Smooth muscle cell (in vitro differentiated cells): ENCODE measurements at regions not wholly inside any gene's neighbourhood (a gene's known extent, or its start where the extent isn't known, plus 50 kb on each side); places are given as distances from the start of the nearest gene placed in this dataset.

ENCODE experiments used
- DNase-seq: peaks from one replicate; lab custom pipeline; 2025; ENCODE audit not compliant: unreplicated experiment; lab: John Stamatoyannopoulos, UW
- H2AFZ ChIP-seq: fragments of 200-600 bp; sonication (generic); 2 replicates; pipeline ENCODE4 v1.6.0; 2016; ENCODE audit warnings: antibody characterized with exemption, low read depth, mild to moderate bottlenecking
- H3F3A ChIP-seq: fragments of 200-600 bp; sonication (generic); 2 replicates; pipeline ENCODE4 v1.6.0; 2017; ENCODE audit warnings: antibody characterized with exemption, low read depth
- H3K27ac ChIP-seq: fragments of 200-600 bp; sonication (generic); 2 replicates; pipeline ENCODE4 v1.5.1; 2016; ENCODE audit warnings: low read depth, mild to moderate bottlenecking
- H3K27me3 ChIP-seq: fragments of 200-600 bp; sonication (generic); 2 replicates; pipeline ENCODE4 v1.6.1; 2016; ENCODE audit warnings: low read depth, mild to moderate bottlenecking
- H3K36me3 ChIP-seq: fragments of 200-600 bp; sonication (generic); 2 replicates; pipeline ENCODE4 v1.5.1; 2016; ENCODE audit warnings: low read depth
- H3K4me1 ChIP-seq: fragments of 200-600 bp; sonication (generic); 2 replicates; pipeline ENCODE4 v1.5.1; 2016; ENCODE audit warnings: low read depth
- H3K4me2 ChIP-seq: fragments of 200-600 bp; sonication (generic); 2 replicates; pipeline ENCODE4 v1.6.0; 2016; ENCODE audit warnings: mild to moderate bottlenecking
- H3K4me3 ChIP-seq: fragments of 200-600 bp; sonication (generic); 2 replicates; pipeline ENCODE4 v1.5.1; 2016; ENCODE audit warnings: mild to moderate bottlenecking
- H3K79me2 ChIP-seq: fragments of 200-600 bp; sonication (generic); 2 replicates; pipeline ENCODE4 v1.6.0; 2016; ENCODE audit warnings: low read depth, mild to moderate bottlenecking
- H3K9ac ChIP-seq: fragments of 200-600 bp; sonication (generic); 2 replicates; pipeline ENCODE4 v1.6.0; 2016; ENCODE audit warnings: low read depth
- H3K9me3 ChIP-seq: fragments of 200-600 bp; sonication (generic); replicated peaks from 2 replicates; pipeline ENCODE4 v1.5.1; 2016; ENCODE audit warnings: low read depth
- H4K20me1 ChIP-seq: fragments of 200-600 bp; sonication (generic); 2 replicates; pipeline ENCODE4 v1.6.0; 2016; ENCODE audit warnings: low read depth
- CTCF ChIP-seq: fragments of 200-600 bp; sonication (generic); IDR thresholded peaks from 2 replicates; pipeline ENCODE4 v1.5.1; 2017; ENCODE audit warnings: borderline replicate concordance, mild to moderate bottlenecking, antibody characterized with exemption; ENCODE audit not compliant: insufficient read depth, poor library complexity, severe bottlenecking
- WGBS: methylation state at CpG from one replicate; pipeline ENCODE4 v1.1.7; 2016; ENCODE audit warnings: low lambda C conversion rate; 5-methylcytosine and 5-hydroxymethylcytosine counted together

GRCh38 chr5:43804723-43805122, 201.7 kb downstream of the NNT start:
- H3K36me3 ChIP-seq, result no peaks in the 10 kb centered on the region
- no peaks in the 10 kb centered on the region for H3K27me3 ChIP-seq
- no peaks in the 10 kb centered on the region for H4K20me1 ChIP-seq

GRCh38 chr5:43804041-43804440, 201.1 kb downstream of the NNT start:
- Histone ChIP-seq H2AFZ (no peak overlapping the region), H3K4me2 (no peak overlapping the region), H3K36me3 (no peaks in the 10 kb centered on the region), H3K9ac (no peak overlapping the region), H3K27me3 (no peaks in the 10 kb centered on the region), H4K20me1 (no peaks in the 10 kb centered on the region), H3K79me2 (no peaks in the 10 kb centered on the region), H3F3A (no peaks in the 10 kb centered on the region), H3K9me3 (no peaks in the 10 kb centered on the region), H3K27ac (no peak overlapping the region), H3K4me1 (no peaks in the 10 kb centered on the region), H3K4me3 (no peak overlapping the region)
- no peak for TF ChIP-seq CTCF
- 86% methylated on average over 3 of the region's 3 CpGs for WGBS
- no peak for DNase-seq

More at GRCh38 chr5:43804723-43805122, 201.7 kb downstream of the NNT start:
- Histone ChIP-seq H3K9ac (no peak overlapping the region), H3K9me3 (no peaks in the 10 kb centered on the region), H3K27ac (no peak overlapping the region), H3K4me1 (no peaks in the 10 kb centered on the region), H3K4me2 (no peak overlapping the region), H3K4me3 (no peak overlapping the region), H3F3A (no peaks in the 10 kb centered on the region), H3K79me2 (no peaks in the 10 kb centered on the region), H2AFZ (no peak overlapping the region)
- no peak for TF ChIP-seq CTCF
- DNase-seq, result no peak

GRCh38 chr5:43802651-43803050, 199.7 kb downstream of the NNT start:
- no peaks in the 10 kb centered on the region for H3F3A ChIP-seq
- TF ChIP-seq CTCF, result no peak
- no peaks in the 10 kb centered on the region for H3K36me3 ChIP-seq
- H3K4me2 ChIP-seq, result peak overlapping the region; percentile 10
- no peaks in the 10 kb centered on the region for H3K27me3 ChIP-seq
- H3K4me1 ChIP-seq, result no peaks in the 10 kb centered on the region
- H3K9ac ChIP-seq, result no peak overlapping the region
- H3K9me3 ChIP-seq, result no peaks in the 10 kb centered on the region
- H3K79me2 ChIP-seq, result no peaks in the 10 kb centered on the region
- no peak overlapping the region for H3K4me3 ChIP-seq
- peak overlapping the region; percentile 26 for H3K27ac ChIP-seq
- no peaks in the 10 kb centered on the region for H4K20me1 ChIP-seq
- no peak overlapping the region for H2AFZ ChIP-seq
- 91% methylated on average over 3 of the region's 3 CpGs for WGBS
- no peak for DNase-seq

- Histone ChIP-seq H3K4me3 (no peak overlapping the region), H3K4me1 (no peaks in the 10 kb centered on the region), H3F3A (no peaks in the 10 kb centered on the region), H3K79me2 (no peaks in the 10 kb centered on the region), H3K27me3 (no peaks in the 10 kb centered on the region), H3K9me3 (no peaks in the 10 kb centered on the region), H2AFZ (no peak overlapping the region), H3K36me3 (no peaks in the 10 kb centered on the region), H3K27ac (peak overlapping the region; percentile 26), H4K20me1 (no peaks in the 10 kb centered on the region), H3K9ac (no peak overlapping the region), H3K4me2 (peak overlapping the region; percentile 10)
- TF ChIP-seq CTCF, result no peak
- DNase-seq, result no peak
- 57% methylated on average over 1 of the region's 1 CpG for WGBS
Measured at GRCh38 chr5:43802119-43802518, 199.1 kb downstream of the NNT start.
